Activated CD8-positive, alpha-beta memory T cell treated with anti-CD3 and anti-CD28 coated beads, Interleukin-2, amount 50 U/mL, for 1 hour (primary cell): ENCODE measurements at regions not wholly inside any gene's neighbourhood (a gene's known extent, or its start where the extent isn't known, plus 50 kb on each side); places are given as distances from the start of the nearest gene placed in this dataset.
"Not testable (repeated sequence)": the region's sequence is repeated elsewhere in the genome, so short reads cannot be mapped to it uniquely, and the experiment has no call there.

ENCODE experiments used
- DNase-seq: peaks from one replicate; pipeline ENCODE4 v3.0.0-alpha.2; 2020; ENCODE audit errors: extremely low read depth

DNA sequence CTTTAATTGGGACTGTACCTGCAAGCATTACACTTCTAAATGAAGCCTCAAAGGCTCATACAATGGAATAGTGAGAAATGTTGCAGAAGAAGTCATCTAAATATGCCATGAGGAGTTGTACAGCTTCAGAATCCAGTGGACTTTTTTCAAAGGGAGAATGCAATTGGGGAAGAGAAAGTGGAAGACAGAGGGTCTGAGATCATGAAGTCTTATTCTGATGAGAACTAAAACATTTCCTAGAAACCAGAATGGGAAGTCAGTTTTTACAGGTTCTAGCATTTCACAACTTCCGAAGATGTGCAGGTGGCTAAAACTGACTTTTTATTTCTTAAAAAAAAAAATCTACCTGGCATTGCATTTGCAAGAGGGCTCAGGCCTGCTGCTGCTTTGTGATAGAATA lies 424.4 kb upstream of the RUNX1 start:
- no peak for DNase-seq

DNA sequence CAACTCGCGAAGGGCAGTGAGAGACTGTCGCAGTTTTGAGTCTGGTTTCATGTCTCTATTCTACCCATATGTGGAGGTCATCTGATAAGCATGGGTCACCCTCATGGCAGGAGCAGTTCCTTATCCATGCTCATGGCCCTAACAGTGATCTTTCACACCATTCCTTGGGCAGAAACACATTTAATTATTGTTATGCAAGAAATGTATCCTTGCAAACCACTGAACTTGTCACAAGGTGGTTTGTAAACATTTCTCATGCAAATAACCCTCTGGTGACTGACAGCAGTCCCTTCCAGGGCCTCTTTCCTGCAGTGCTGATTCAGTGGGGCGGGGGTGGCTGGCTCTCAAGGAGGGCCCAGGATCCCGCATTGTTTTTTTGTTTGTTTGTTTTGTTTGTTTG lies 421.4 kb upstream of the RUNX1 start:
- no peak for DNase-seq

GRCh38 chr21:35469498-35469897 lies 420.4 kb upstream of the RUNX1 start:
- no peak for DNase-seq

DNA sequence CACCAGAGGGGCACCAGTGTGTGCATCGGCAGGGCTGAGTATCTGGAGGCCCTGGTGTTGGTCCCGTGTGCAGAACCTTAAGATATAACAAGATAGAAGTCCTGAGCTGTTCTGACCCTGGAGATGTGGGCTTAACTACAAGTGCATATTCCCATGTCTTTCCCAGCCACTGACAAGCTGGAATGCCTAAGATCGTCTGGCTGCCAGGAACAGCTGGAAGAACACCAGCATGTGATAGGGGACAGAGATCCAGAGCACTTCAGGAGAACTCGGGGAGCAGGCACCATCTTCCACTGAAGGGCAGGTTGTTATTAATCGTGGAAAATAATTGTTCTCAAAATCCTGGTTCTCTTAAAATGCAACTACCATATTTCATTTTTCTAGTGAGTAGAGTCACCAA lies 419.9 kb upstream of the RUNX1 start:
- DNase-seq = no peak

- DNase-seq = no peak
These were observed 418.5 kb upstream of the RUNX1 start for GRCh38 chr21:35467566-35467965.

GRCh38 chr21:35466681-35467080 lies 417.6 kb upstream of the RUNX1 start:
- not testable (repeated sequence) for DNase-seq

GRCh38 chr21:35465741-35466140 lies 416.6 kb upstream of the RUNX1 start:
- DNase-seq = no peak

- DNase-seq = no peak
These were observed 412.6 kb upstream of the RUNX1 start for GRCh38 chr21:35461700-35462099.

- DNase-seq = no peak
These were observed 411.3 kb upstream of the RUNX1 start for GRCh38 chr21:35460441-35460840.

- DNase-seq = no peak
These were observed 409.3 kb upstream of the RUNX1 start for GRCh38 chr21:35458405-35458804.

GRCh38 chr21:35457097-35457804 lies 408.1 kb upstream of the RUNX1 start:
- no peak for DNase-seq

DNA sequence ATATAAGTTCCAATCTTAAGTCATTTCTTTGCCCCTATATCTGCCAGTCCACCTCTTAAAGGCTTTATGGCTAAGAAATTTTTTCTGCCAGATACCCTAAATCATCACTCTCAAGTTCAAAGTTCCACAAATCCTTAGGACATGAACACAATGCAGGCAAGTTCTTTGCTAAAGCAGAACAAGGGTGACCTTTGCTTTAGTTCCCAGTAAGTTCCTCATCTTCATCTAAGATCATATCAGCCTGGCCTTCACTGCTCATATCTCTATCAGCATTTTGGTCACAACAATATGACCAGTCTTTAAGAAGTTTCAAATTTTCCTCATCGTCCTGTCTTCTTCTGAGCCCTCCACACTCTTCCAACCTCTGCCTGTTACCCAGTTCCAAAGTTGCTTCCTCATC lies 402.2 kb upstream of the RUNX1 start:
- DNase-seq = no peak

GRCh38 chr21:35450830-35451229 lies 401.7 kb upstream of the RUNX1 start:
- no peak for DNase-seq

- DNase-seq = no peak
These were observed 400.7 kb upstream of the RUNX1 start for GRCh38 chr21:35449846-35450245.

DNA sequence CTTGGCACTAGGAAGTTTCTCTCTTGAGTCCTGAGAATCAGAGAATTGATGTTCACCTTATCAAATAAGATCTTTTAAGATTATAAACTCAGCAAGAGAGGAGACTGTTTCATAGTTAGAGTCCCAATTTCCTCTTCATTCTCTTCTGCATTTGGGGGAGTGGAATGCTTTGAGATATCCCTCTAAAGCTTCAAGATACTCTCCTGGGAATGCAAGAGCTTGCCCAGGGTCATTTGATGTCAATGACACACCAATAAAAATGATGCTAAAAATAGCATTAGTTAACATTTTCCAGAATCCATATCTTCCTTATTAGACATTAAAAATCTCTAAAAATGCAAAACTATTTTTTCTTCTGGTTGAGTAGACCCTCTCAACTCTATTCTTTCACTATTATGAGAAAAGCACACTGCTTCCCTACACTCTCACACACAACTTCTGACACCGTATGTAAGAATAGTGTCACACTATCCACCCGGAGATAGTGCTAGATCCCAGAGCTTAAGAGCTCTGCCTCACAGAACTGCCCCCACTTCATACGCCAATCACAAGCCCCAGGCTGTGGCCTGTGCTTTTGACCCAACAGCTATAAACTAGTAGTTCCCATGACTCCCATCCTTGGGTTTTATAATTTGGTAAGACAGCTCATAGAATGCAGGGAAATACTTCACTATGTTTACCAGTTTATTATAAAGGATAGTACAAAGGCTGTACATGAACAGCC lies 399.9 kb upstream of the RUNX1 start:
- DNase-seq = no peak

GRCh38 chr21:35444391-35444790 lies 395.3 kb upstream of the RUNX1 start:
- DNase-seq = no peak

DNA sequence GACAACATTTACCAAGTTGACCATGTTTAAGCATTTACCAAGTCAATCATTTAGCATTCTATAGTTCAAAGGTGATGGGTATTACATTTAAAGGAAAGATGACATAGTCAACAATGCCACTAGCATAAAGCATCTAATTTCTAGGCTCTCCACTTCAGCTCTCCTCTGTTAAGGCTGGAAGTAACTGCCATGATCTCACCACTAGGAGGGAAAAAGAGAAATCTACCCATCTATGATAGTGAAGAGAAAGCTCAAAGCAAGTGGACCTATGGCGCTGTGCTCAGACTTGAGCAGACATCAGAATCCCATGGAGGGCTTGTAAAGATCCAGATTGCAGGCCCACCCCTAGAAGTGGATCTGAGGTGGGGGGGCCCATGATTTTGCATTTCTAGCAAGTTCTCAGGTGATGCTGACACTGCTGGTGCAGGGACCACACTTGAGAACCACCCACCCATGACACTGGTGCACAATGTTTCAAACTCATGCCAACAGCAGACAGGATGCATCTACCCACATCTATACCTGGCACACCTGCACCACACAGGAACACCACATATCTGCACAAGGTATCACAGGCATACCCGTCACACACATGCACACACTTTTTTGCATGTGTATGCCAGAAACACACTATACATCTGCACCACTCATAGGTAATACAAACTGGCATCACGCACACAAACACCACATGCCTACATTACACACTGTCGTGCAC lies 392.9 kb upstream of the RUNX1 start:
- no peak for DNase-seq

DNA sequence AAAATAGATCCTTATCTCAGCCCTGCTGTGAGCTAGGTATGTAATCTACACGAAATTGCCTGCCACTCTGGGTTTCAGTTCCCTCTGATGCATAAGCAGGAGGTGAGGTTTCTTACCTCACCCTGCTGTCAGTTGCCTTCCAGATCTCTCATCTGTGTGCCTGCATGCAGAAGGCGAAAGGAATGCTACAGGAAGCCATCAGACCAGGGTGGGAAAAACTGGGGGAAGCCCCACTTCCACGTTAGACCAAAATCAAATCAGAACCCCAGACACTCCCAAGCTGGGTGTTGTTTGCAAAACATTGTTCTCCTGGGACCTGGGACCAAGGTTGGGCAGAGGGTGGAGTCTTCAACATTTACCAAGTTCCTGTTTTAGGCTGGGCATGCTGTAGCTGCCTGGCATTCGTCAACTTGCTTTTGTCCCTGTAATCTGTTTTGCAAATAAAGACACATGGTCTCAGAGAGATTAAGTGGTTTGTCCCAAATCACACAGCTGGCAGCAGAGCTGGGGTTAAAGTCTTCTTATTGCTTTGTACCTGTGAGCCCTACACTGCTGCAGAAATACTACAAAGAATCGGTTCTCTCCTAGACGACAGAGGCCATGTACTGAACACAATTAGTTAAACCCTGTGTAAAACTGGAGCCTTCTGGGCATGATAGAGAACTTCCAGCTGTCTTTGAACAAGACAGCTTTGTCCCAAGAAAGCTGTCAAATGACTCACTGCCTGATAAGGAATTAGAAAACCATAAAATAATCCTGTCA lies 389.7 kb upstream of the RUNX1 start:
- no peak for DNase-seq

DNA sequence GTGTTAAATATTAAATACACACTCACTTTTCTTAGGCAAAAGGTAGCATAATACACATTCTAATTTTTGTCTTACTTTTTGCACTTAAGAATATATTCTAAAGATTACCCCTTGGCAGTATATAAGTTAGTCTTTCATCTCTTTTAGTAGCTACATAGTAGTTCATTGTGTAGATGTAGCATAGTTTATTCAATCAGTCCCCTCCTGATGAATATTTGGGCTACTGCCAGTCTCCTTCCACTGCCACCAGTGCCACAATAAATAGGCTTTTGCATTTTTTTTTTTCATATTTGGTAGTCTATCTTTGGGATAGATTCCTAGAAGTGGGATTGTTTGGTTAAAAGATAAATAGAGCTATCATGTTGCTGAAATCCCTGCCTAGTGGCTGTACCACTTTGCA lies 388.8 kb upstream of the RUNX1 start:
- DNase-seq = no peak

GRCh38 chr21:35436899-35437298 lies 387.8 kb upstream of the RUNX1 start:
- no peak for DNase-seq

DNA sequence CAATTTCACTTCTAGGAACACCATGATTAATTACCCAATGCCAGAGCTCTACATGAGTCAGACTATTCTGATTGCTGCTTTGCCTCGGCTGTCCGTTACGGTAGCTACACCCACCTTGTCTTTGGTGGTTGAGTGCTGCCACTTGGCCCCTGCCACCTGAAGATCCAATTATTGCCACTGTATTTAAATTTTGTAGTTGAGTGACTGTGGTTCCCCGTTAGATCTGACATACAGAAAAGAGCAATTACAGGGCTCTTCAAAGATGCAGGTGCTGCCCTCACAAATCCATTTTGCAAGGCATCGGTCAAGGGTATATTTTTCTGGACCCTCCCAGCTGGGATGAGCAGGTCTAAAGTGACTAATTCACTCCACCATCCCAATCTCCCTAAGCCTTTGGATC lies 383.5 kb upstream of the RUNX1 start:
- DNase-seq = not testable (repeated sequence)

- no peak for DNase-seq
These were observed 381.2 kb upstream of the RUNX1 start for GRCh38 chr21:35430260-35430659.
